ENCODE measurements at regions not wholly inside any gene's neighbourhood (a gene's known extent, or its start where the extent isn't known, plus 50 kb on each side); places are given as distances from the start of the nearest gene placed in this dataset.
"Not testable (repeated sequence)": the region's sequence is repeated elsewhere in the genome, so short reads cannot be mapped to it uniquely, and the experiment has no call there.

- no peaks in the 10 kb centered on the region for H3K27me3 ChIP-seq
- no peaks in the 10 kb centered on the region for H3K9me3 ChIP-seq
- peaks cover 0 to 12% (median 0%) of the 10 kb centered on the region in 3 donors for H3K4me1 ChIP-seq
- WGBS, 2 donors = 52 to 68% methylated on average over 4 of the region's 4 CpGs
- TF ChIP-seq CTCF (IDR thresholded peaks at IDR 0.05) = no peak
- no peak for TF ChIP-seq POLR2A (IDR thresholded peaks at IDR 0.05)
- no peak overlapping the region for H3K27ac ChIP-seq
- H3K4me3 ChIP-seq = no peak overlapping the region
- intact Hi-C loops (cut with DNase I) = no loop called here
- no peaks in the 10 kb centered on the region for H3K36me3 ChIP-seq
- no peak for DNase-seq
These were observed 945.5 kb downstream of the TTLL7 start for GRCh38 chr1:83053446-83053845.

GRCh38 chr1:83052865-83053264, 946.1 kb downstream of the TTLL7 start:
- DNase-seq = no peak
- H3K4me3 ChIP-seq = no peak overlapping the region
- H3K36me3 ChIP-seq = no peaks in the 10 kb centered on the region
- peaks cover 0 to 12% (median 0%) of the 10 kb centered on the region in 3 donors for H3K4me1 ChIP-seq
- H3K27me3 ChIP-seq = no peaks in the 10 kb centered on the region
- H3K27ac ChIP-seq = no peak overlapping the region
- no peak for TF ChIP-seq CTCF (IDR thresholded peaks at IDR 0.05)
- TF ChIP-seq POLR2A (IDR thresholded peaks at IDR 0.05) = no peak
- no peaks in the 10 kb centered on the region for H3K9me3 ChIP-seq
- intact Hi-C loops (cut with DNase I) = no loop called here

- 78 to 93% methylated on average over 1 to 2 of the region's 3 CpGs for WGBS, 2 donors
These were observed 947.9 kb downstream of the TTLL7 start for GRCh38 chr1:83051053-83051452.

GRCh38 chr1:83043244-83043643, 955.7 kb downstream of the TTLL7 start:
- WGBS, 2 donors = 55 to 62% methylated on average over 1 of the region's 1 CpG
- Histone ChIP-seq H3K4me1 (no peaks in the 10 kb centered on the region), H3K27ac (no peak overlapping the region), H3K27me3 (no peaks in the 10 kb centered on the region), H3K9me3 (no peaks in the 10 kb centered on the region), H3K36me3 (no peaks in the 10 kb centered on the region), H3K4me3 (no peak overlapping the region)
- DNase-seq = no peak
- TF ChIP-seq POLR2A (IDR thresholded peaks at IDR 0.05) (no peak), CTCF (IDR thresholded peaks at IDR 0.05) (no peak)
- intact Hi-C loops (cut with DNase I) = no loop called here

More at GRCh38 chr1:83051053-83051452, 947.9 kb downstream of the TTLL7 start:
- H3K9me3 ChIP-seq; H3K27me3 ChIP-seq; H3K4me3 ChIP-seq; intact Hi-C loops (cut with DNase I); H3K36me3 ChIP-seq; H3K27ac ChIP-seq; DNase-seq: not testable (repeated sequence)
- H3K4me1 ChIP-seq = peaks cover 0 to 11% (median 0%) of the 10 kb centered on the region in 3 donors

GRCh38 chr1:83039091-83039490, 959.8 kb downstream of the TTLL7 start:
- H3K36me3 ChIP-seq; H3K9me3 ChIP-seq; DNase-seq; intact Hi-C loops (cut with DNase I); H3K27ac ChIP-seq; H3K27me3 ChIP-seq; H3K4me3 ChIP-seq; H3K4me1 ChIP-seq: not testable (repeated sequence)
- 64 to 72% methylated on average over 6 of the region's 6 CpGs for WGBS, 2 donors

- Histone ChIP-seq H3K36me3 (no peaks in the 10 kb centered on the region), H3K4me1 (no peaks in the 10 kb centered on the region), H3K27me3 (no peaks in the 10 kb centered on the region), H3K4me3 (no peak overlapping the region), H3K9me3 (no peaks in the 10 kb centered on the region), H3K27ac (no peak overlapping the region)
- intact Hi-C loops (cut with DNase I) = no loop called here
- DNase-seq = no peak
- TF ChIP-seq CTCF (IDR thresholded peaks at IDR 0.05) (no peak), POLR2A (IDR thresholded peaks at IDR 0.05) (no peak)
- 60 to 77% methylated on average over 5 of the region's 5 CpGs for WGBS, 2 donors
These were observed 964.1 kb downstream of the TTLL7 start for GRCh38 chr1:83034851-83035250.
